Bronchial epithelial cell (primary cell): ENCODE measurements at regions not wholly inside any gene's neighbourhood (a gene's known extent, or its start where the extent isn't known, plus 50 kb on each side); places are given as distances from the start of the nearest gene placed in this dataset.

ENCODE experiments used
- DNase-seq: peaks from one replicate; pipeline ENCODE4 v3.0.0-alpha.2; 2010; ENCODE audit warnings: low read depth
- FAIRE-seq: peaks from 2 replicates; lab custom pipeline; 2011; peaks lifted over from hg19 to GRCh38; lab: Jason Lieb, UNC
- H3K27me3 ChIP-seq: 2 replicates; pipeline ENCODE4 v1.5.1; 2011; ENCODE audit warnings: low read length; ENCODE audit not compliant: control insufficient read depth, insufficient read depth
- H3K36me3 ChIP-seq: 2 replicates; pipeline ENCODE4 v1.5.1; 2011; ENCODE audit warnings: low read length; ENCODE audit not compliant: control insufficient read depth, insufficient read depth
- H3K4me3 ChIP-seq: 2 replicates; pipeline ENCODE4 v1.5.1; 2011; ENCODE audit warnings: mild to moderate bottlenecking, low read depth, low read length, control low read depth
- CTCF ChIP-seq: IDR thresholded peaks from 2 replicates; pipeline ENCODE4 v1.5.1; 2011; ENCODE audit warnings: mild to moderate bottlenecking, moderate library complexity, low read length, control low read depth, inconsistent platforms; ENCODE audit not compliant: insufficient read depth, severe bottlenecking

GRCh38 chr17:83193336-83194185 lies 114.2 kb downstream of the METRNL start:
- DNase-seq: no peak
- Histone ChIP-seq H3K4me3 (no peak overlapping the region), H3K27me3 (no peaks in the 10 kb centered on the region), H3K36me3 (no peaks in the 10 kb centered on the region)
- FAIRE-seq: no peak
- TF ChIP-seq CTCF: no peak

GRCh38 chr17:83194186-83194561 lies 114.8 kb downstream of the METRNL start:
- H3K27me3 ChIP-seq: no peaks in the 10 kb centered on the region
- FAIRE-seq (no peak), DNase-seq (no peak)
- no peak overlapping the region for H3K4me3 ChIP-seq
- H3K36me3 ChIP-seq: no peaks in the 10 kb centered on the region
- no peak for TF ChIP-seq CTCF

- H3K4me3 ChIP-seq: no peak overlapping the region
- DNase-seq (no peak), FAIRE-seq (no peak)
- no peak for TF ChIP-seq CTCF
- H3K36me3 ChIP-seq: no peaks in the 10 kb centered on the region
- no peaks in the 10 kb centered on the region for H3K27me3 ChIP-seq
Measured at GRCh38 chr17:83194761-83195329, 115.4 kb downstream of the METRNL start.

GRCh38 chr17:83195330-83196023 lies 116.1 kb downstream of the METRNL start:
- DNase-seq: no peak
- H3K27me3 ChIP-seq: no peaks in the 10 kb centered on the region
- no peak for FAIRE-seq
- no peaks in the 10 kb centered on the region for H3K36me3 ChIP-seq
- peak; percentile 17 for TF ChIP-seq CTCF
- no peak overlapping the region for H3K4me3 ChIP-seq

- FAIRE-seq (no peak), DNase-seq (no peak)
- TF ChIP-seq CTCF: no peak
- H3K36me3 ChIP-seq: no peaks in the 10 kb centered on the region
- no peak overlapping the region for H3K4me3 ChIP-seq
- H3K27me3 ChIP-seq: no peaks in the 10 kb centered on the region
Measured at GRCh38 chr17:83196024-83196365, 116.6 kb downstream of the METRNL start.
